VCaP (cell line): ENCODE measurements at regions not wholly inside any gene's neighbourhood (a gene's known extent, or its start where the extent isn't known, plus 50 kb on each side); places are given as distances from the start of the nearest gene placed in this dataset.

Source experiments
- H3K27ac ChIP-seq: fragments of 450-650 bp; 2 replicates; pipeline ENCODE4 v1.5.1; 2017
- TF ChIP-seq, protein P1 (sequence below): fragments of 450-650 bp; conservative IDR thresholded peaks from 2 replicates; pipeline ENCODE4 v1.5.1; 2017; ENCODE audit warnings: mild to moderate bottlenecking, moderate library complexity

DNA sequence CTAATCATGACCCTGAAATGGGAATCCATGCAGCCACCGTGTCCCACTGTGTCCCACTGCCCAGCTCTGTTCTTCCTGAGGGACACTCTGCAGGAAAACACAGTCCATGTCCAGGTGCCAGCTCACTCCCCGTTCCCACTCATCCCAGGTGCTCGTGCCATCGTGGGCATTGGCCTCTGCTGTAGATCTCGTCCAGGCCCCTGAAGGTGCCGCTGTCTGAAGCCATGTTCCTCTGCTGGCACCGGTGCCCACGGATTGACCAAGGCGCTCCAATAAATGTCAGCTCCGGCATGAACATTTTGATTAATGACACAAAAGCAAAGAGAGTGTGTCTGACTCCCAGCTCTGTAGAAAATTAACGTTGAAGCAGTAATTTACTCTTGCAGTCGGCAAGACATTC is 280.1 kb upstream of the SALL3 start:
- TF ChIP-seq, protein P1, sequence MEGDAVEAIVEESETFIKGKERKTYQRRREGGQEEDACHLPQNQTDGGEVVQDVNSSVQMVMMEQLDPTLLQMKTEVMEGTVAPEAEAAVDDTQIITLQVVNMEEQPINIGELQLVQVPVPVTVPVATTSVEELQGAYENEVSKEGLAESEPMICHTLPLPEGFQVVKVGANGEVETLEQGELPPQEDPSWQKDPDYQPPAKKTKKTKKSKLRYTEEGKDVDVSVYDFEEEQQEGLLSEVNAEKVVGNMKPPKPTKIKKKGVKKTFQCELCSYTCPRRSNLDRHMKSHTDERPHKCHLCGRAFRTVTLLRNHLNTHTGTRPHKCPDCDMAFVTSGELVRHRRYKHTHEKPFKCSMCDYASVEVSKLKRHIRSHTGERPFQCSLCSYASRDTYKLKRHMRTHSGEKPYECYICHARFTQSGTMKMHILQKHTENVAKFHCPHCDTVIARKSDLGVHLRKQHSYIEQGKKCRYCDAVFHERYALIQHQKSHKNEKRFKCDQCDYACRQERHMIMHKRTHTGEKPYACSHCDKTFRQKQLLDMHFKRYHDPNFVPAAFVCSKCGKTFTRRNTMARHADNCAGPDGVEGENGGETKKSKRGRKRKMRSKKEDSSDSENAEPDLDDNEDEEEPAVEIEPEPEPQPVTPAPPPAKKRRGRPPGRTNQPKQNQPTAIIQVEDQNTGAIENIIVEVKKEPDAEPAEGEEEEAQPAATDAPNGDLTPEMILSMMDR, result peak; percentile 30
- H3K27ac ChIP-seq, result no peak overlapping the region

DNA sequence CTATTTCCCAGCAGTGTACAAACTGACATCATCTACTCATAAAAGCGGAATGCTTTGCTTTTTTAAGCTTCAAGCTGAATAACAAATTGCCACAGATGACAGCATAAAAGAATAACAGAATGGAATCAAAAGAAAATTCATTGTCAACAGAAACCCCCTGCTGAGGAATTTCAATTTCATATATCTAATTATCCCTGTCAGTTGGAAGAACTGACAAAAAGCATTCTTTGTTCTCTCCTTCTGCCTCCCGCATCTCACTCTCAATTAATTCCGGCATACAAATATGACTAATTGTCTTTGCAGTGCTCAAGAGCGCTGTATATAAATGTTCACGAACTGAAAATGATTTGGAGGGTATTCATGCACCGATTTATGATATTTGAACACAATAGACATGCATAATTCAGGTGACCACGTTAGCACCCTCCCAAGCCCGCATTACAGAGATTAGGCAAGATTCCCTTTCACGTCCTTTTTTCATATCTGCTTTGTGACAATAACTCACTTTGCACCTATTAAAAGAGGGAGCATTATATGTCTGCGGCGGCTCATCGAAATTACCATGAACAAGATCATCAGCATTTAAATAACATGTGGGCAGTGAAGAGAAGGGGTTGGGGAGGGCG is 277.7 kb upstream of the SALL3 start:
- no peak overlapping the region for H3K27ac ChIP-seq
- TF ChIP-seq, protein P1, result no peak

DNA sequence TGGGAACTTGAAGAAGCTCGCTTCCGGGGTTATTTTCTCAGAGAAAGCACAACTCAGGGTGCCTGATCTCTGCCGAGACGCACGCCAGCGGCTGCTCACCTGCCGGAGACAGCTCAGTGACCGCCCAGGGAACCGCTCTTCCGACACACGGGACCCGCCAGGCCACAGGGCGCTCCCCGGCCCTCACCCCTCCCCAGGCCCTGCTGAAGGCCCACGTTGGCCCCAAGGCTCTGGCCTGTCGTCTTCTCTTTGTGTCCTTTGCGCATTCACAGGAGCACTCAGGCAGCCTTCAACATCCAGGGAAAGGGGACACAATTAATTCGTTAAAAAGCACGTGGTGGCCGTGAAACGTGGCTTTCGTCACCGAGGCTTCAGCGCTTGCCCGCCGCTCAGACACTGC is 276.3 kb upstream of the SALL3 start:
- TF ChIP-seq, protein P1, result no peak

DNA sequence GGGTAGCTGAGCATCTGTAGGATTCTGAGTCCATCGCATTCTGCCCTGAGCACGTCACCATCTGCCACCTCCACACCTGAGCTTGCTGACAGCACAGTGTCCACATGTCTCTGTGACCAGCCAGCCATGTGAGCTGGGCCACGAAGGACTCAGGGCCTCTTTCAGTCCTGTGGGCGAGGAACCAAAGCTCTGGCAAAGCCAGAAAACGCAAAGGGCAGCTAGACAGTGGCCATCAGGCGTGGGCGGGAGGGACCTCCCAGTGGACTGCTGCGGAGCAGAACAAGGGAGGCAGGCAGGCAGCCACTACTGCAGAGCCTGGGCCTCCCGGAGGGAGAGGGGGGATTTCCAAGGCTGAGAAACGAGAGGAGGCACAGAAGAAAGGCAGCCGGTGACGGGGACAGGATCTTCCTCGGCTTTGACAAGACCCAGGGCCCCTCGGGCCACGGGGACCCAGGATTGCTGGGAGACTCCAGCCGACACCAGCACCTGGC is 274.6 kb upstream of the SALL3 start:
- TF ChIP-seq, protein P1, result no peak
- H3K27ac ChIP-seq, result no peak overlapping the region

More for the DNA sequence above, 276.3 kb upstream of the SALL3 start:
- H3K27ac ChIP-seq, result no peak overlapping the region

DNA sequence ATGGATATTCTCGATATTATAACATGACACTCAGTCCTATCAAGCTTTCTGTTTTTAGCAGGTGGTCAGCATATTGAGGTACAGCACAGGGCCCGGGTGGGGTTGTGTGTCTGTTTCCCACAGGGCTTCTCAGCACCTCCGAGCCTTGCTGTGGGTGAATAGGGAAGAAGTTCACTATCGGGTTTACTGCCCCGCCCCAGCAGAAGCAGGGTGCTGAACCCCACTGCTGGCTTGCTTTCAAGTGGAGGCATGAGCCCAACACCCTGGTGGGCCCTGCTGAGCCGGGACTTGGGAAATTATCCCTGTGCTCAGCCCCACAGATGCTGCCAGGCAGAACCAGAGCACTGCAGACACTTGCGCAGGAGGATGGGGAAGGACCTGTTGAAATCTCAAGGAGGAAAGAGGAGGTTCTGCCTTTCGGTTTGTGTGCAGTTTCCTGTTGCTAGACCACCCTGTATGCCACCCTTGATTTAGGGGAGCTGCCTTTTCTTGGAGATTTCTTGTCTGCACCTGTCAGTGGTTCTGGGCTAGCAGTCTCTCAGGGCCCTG is 270.3 kb upstream of the SALL3 start:
- no peak overlapping the region for H3K27ac ChIP-seq
- TF ChIP-seq, protein P1, result no peak

DNA sequence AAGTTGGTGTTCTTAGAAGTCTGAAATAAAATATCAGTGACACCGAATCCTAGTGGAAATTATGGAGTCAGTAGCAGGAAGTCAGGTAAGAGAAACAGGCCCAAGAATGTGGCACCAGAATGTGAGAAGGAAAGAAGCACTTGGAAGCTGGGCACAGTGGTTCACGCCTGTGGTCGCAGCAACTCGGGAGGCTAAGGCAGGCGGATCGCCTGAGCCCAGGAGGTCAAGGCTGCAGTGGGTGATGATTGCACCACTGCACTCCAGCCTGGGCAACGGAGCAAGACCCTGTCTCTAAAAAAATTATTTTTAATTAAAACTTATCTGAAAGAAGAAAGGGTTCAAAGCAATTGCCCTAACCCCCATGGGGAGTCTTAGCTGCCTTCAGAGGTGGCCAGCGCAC is 268.3 kb upstream of the SALL3 start:
- TF ChIP-seq, protein P1, result no peak
- no peak overlapping the region for H3K27ac ChIP-seq

DNA sequence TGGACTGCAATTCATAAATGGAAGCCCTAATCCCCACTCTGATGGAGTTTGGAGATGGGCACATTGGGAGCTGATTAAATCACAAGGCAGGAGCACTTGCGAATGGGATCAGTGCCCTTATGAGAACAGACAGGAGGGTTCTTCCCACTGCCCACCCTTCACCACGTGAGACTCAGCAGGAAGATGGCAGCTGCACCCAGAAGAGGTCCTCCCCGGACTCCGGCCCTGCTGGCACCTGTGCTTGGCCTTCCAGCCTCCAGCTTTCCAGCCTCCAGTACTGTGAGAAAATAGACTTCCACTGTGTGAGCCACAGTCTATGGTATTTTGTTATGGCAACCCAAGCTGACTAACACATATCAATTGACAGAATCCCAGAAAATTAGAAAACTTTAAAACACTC is 267.6 kb upstream of the SALL3 start:
- TF ChIP-seq, protein P1, result no peak
- H3K27ac ChIP-seq, result no peak overlapping the region
